IPS-15b (cell line): ENCODE measurements at regions not wholly inside any gene's neighbourhood (a gene's known extent, or its start where the extent isn't known, plus 50 kb on each side); places are given as distances from the start of the nearest gene placed in this dataset.

Experiments used
- H3K27me3 ChIP-seq: one replicate; pipeline ENCODE4 v1.6.1; 2013; ENCODE audit warnings: low read length; ENCODE audit not compliant: control insufficient read depth, insufficient read depth
- H3K36me3 ChIP-seq: one replicate; pipeline ENCODE4 v1.6.1; 2013; ENCODE audit warnings: low read length; ENCODE audit not compliant: control insufficient read depth, insufficient read depth
- H3K4me1 ChIP-seq: one replicate; pipeline ENCODE4 v1.6.1; 2013; ENCODE audit warnings: mild to moderate bottlenecking, low read length; ENCODE audit not compliant: control insufficient read depth, insufficient read depth
- H3K4me3 ChIP-seq: one replicate; pipeline ENCODE4 v1.5.1; 2013; ENCODE audit warnings: low read depth, low read length
- H3K9ac ChIP-seq: one replicate; pipeline ENCODE4 v1.6.1; 2013; ENCODE audit warnings: low read depth, mild to moderate bottlenecking, low read length
- H3K9me3 ChIP-seq: one replicate; pipeline ENCODE4 v1.6.1; 2013; ENCODE audit warnings: mild to moderate bottlenecking, low read length; ENCODE audit not compliant: control insufficient read depth, insufficient read depth

DNA sequence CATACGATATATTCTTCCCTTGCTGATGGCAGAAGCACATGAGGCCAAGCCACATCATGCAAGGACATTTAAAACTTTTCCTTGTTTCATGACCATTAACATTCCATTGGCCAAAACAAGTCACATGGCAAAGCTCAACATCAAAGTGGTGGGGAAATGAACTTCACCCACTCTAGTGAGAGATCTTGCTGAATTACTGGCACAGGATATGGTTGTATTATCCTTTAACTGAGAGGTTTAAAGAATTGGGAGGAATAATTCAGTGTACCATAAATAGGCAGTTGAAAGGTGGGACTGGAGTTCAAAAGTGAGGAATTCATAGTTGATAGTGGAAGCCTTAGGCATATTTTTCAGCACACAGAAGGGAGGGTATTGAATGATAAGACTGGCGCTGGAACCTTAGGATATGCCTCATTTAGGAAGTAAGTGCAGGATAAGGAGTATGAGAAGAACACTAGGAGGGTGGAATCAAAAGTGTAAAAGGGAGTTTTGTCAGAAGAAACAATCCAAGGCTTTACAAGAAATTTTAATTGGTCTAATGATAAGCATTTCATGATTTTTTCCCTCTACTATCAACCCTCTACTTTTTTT lies 398.8 kb downstream of the C12orf75 start:
- H3K27me3 ChIP-seq, result no peaks in the 10 kb centered on the region
- H3K4me1 ChIP-seq, result no peaks in the 10 kb centered on the region
- H3K4me3 ChIP-seq, result no peak overlapping the region
- H3K36me3 ChIP-seq, result no peaks in the 10 kb centered on the region
- no peaks in the 10 kb centered on the region for H3K9me3 ChIP-seq
- H3K9ac ChIP-seq, result no peak overlapping the region

DNA sequence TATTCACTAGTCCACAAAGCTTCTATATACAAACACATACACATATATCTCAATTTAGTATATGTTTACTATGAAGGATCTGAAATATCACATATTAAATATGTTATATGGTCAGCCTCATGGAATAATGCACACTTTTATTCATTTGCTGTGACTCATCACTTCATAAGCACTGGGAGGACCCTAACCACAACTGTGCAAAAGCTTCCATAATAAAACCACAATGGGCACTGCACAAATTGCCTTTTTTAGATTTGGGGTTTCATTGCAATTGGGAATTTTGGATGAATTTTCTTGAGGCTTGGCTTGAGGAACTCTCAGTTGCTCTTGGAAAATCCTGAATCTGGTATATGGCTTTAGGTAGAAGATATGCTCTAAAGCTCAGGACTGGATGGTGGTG lies 399.4 kb downstream of the C12orf75 start:
- Histone ChIP-seq H3K36me3 (no peaks in the 10 kb centered on the region), H3K4me3 (no peak overlapping the region), H3K27me3 (no peaks in the 10 kb centered on the region), H3K4me1 (no peaks in the 10 kb centered on the region), H3K9ac (no peak overlapping the region), H3K9me3 (no peaks in the 10 kb centered on the region)

GRCh38 chr12:105733579-105733978 lies 403.1 kb downstream of the C12orf75 start:
- Histone ChIP-seq H3K27me3 (no peaks in the 10 kb centered on the region), H3K9ac (no peak overlapping the region), H3K4me3 (no peak overlapping the region), H3K36me3 (no peaks in the 10 kb centered on the region), H3K4me1 (no peaks in the 10 kb centered on the region), H3K9me3 (no peaks in the 10 kb centered on the region)

DNA sequence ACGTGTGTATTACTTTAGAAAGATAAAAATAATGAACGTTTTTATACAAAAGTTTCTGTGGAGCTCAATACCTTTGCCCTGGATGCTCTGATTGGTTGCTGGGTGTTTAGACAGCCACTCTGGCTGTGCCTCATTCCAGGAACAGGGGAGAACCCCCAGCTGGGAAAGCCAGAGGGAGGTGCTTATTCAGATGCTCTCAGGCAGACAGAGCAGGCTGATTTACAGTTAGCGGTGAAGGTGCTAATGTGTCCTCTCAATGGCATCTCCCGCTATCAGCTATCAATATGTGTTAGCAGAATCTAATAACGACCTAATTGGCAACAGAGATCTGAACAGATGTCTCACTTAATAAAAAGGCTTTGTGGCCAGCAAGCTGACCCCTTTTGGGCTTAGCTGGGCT lies 402.3 kb downstream of the NUAK1 start:
- no peak overlapping the region for H3K9ac ChIP-seq
- no peaks in the 10 kb centered on the region for H3K9me3 ChIP-seq
- H3K4me1 ChIP-seq, result peaks cover 12% of the 10 kb centered on the region
- no peak overlapping the region for H3K4me3 ChIP-seq
- no peaks in the 10 kb centered on the region for H3K36me3 ChIP-seq
- no peaks in the 10 kb centered on the region for H3K27me3 ChIP-seq

GRCh38 chr12:105738051-105738450 lies 400.7 kb downstream of the NUAK1 start:
- Histone ChIP-seq H3K4me1 (peaks cover 12% of the 10 kb centered on the region), H3K9ac (no peak overlapping the region), H3K36me3 (no peaks in the 10 kb centered on the region), H3K4me3 (no peak overlapping the region), H3K27me3 (peaks cover 2% of the 10 kb centered on the region), H3K9me3 (no peaks in the 10 kb centered on the region)

DNA sequence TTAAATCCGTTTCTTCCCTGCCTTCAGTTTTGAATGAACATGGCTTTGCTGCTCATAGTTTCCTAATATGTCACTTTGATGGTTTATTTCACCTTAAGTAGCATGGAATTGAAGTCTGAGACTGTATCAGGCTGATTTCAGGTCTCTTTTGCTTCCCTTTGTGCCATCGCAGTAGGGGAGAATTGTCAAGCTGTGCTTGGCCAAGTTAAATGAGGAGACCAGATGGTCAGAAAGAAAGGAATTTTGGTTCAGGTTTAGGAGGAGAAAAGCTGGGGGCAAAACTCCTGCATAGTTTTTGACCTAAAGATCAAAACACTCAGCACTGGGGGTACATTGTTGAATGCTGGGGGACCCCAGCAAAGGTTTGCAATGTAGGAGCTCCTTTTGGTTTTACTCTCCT lies 398.4 kb downstream of the NUAK1 start:
- peaks cover 2% of the 10 kb centered on the region for H3K27me3 ChIP-seq
- H3K9ac ChIP-seq, result no peak overlapping the region
- no peak overlapping the region for H3K4me3 ChIP-seq
- H3K9me3 ChIP-seq, result no peaks in the 10 kb centered on the region
- H3K4me1 ChIP-seq, result peaks cover 12% of the 10 kb centered on the region
- no peaks in the 10 kb centered on the region for H3K36me3 ChIP-seq

GRCh38 chr12:105740970-105741725 lies 397.6 kb downstream of the NUAK1 start:
- no peaks in the 10 kb centered on the region for H3K9me3 ChIP-seq
- no peak overlapping the region for H3K9ac ChIP-seq
- H3K36me3 ChIP-seq, result no peaks in the 10 kb centered on the region
- peaks cover 2% of the 10 kb centered on the region for H3K27me3 ChIP-seq
- H3K4me1 ChIP-seq, result peaks cover 12% of the 10 kb centered on the region
- H3K4me3 ChIP-seq, result no peak overlapping the region

DNA sequence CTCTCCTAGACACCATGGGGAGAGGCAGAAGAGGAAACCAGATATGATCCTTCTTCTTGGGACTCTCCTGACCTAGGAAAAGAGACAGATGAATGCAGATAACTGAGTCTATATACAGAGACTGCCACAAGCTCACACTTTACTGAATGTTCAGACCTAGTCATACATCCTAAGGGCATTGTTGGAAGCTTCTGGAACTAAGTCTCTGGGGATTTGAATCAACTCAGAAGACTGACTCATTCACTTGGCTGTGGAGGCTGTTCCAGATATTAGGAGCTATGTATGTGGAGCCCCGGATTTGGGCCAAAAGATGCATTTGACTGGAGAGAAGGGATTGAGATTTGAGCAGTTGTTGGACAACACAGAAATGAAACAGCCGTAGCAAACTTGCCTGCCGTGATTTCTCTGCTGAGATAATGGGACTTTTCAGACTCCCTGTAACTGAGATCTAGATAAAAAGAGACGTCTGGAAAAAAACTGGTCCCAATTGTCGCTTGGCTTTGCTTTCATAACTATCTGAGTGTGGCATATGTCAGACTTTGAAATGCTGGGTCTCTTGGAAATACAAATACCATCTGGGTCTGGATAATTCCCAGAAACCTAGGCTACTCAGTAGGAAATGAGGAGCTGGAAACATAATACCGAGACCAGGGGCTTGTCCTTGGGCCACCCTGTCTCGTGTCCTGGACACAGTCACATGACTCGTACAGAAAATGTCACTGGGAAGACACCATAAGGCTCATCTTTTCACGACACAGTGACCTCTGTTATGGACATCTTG lies 396.8 kb downstream of the NUAK1 start:
- Histone ChIP-seq H3K9me3 (no peaks in the 10 kb centered on the region), H3K4me1 (peaks cover 12% of the 10 kb centered on the region), H3K36me3 (no peaks in the 10 kb centered on the region), H3K4me3 (no peak overlapping the region), H3K9ac (no peak overlapping the region), H3K27me3 (peaks cover 2% of the 10 kb centered on the region)

GRCh38 chr12:105742567-105742874 lies 396.2 kb downstream of the NUAK1 start:
- no peak overlapping the region for H3K9ac ChIP-seq
- H3K4me1 ChIP-seq, result peaks cover 12% of the 10 kb centered on the region
- no peaks in the 10 kb centered on the region for H3K9me3 ChIP-seq
- no peaks in the 10 kb centered on the region for H3K36me3 ChIP-seq
- no peak overlapping the region for H3K4me3 ChIP-seq
- H3K27me3 ChIP-seq, result peaks cover 2% of the 10 kb centered on the region

GRCh38 chr12:105744371-105745058 lies 394.2 kb downstream of the NUAK1 start:
- H3K9me3 ChIP-seq, result no peaks in the 10 kb centered on the region
- H3K4me3 ChIP-seq, result no peak overlapping the region
- no peak overlapping the region for H3K9ac ChIP-seq
- H3K36me3 ChIP-seq, result no peaks in the 10 kb centered on the region
- H3K27me3 ChIP-seq, result peaks cover 2% of the 10 kb centered on the region
- peaks cover 10% of the 10 kb centered on the region for H3K4me1 ChIP-seq

- Histone ChIP-seq H3K9ac (no peak overlapping the region), H3K4me3 (no peak overlapping the region), H3K27me3 (peaks cover 2% of the 10 kb centered on the region), H3K36me3 (no peaks in the 10 kb centered on the region), H3K4me1 (peaks cover 4% of the 10 kb centered on the region), H3K9me3 (no peaks in the 10 kb centered on the region)
Measured at GRCh38 chr12:105745811-105746210, 392.9 kb downstream of the NUAK1 start.
